ENCODE measurements at regions not wholly inside any gene's neighbourhood (a gene's known extent, or its start where the extent isn't known, plus 50 kb on each side); places are given as distances from the start of the nearest gene placed in this dataset.

DNA sequence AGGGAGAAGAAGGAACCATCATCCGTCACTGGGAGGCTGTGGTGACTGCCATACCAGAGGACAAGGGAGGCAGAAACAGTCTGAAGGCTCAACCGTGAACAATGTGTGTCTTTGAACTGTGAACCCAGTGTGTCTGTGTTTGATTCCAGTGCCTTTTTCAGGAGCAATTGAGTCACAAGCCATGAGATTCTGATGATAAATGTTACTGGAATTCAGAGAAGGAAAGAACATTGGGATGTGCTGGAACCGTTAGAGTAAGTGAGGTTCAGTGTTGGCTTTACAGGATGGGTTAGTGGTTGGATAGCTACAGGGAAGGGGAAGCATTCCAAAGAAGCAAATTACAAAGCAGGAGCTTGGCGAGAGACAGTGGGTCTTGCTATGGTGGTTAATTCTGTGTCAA is 464.4 kb downstream of the TRIML1 start:
- TF ChIP-seq, protein P1, sequence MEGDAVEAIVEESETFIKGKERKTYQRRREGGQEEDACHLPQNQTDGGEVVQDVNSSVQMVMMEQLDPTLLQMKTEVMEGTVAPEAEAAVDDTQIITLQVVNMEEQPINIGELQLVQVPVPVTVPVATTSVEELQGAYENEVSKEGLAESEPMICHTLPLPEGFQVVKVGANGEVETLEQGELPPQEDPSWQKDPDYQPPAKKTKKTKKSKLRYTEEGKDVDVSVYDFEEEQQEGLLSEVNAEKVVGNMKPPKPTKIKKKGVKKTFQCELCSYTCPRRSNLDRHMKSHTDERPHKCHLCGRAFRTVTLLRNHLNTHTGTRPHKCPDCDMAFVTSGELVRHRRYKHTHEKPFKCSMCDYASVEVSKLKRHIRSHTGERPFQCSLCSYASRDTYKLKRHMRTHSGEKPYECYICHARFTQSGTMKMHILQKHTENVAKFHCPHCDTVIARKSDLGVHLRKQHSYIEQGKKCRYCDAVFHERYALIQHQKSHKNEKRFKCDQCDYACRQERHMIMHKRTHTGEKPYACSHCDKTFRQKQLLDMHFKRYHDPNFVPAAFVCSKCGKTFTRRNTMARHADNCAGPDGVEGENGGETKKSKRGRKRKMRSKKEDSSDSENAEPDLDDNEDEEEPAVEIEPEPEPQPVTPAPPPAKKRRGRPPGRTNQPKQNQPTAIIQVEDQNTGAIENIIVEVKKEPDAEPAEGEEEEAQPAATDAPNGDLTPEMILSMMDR (IDR thresholded peaks at IDR 0.05) = no peak
- no peak for TF ChIP-seq EP300 (IDR thresholded peaks at IDR 0.05)
- no peak for TF ChIP-seq POLR2A (IDR thresholded peaks at IDR 0.05)
